K562 (cell line): ENCODE measurements at regions not wholly inside any gene's neighbourhood (a gene's known extent, or its start where the extent isn't known, plus 50 kb on each side); places are given as distances from the start of the nearest gene placed in this dataset.

Source experiments
- ATAC-seq: fragments of 200-7000 bp; cut with Tn5 transposase; 3 replicates; pipeline ENCODE4 v1.9.1; 2020; ENCODE audit warnings: moderate library complexity
- BruUV-seq: library from RNA; stranded (reverse); fragments of 400-500 nt; replicated peaks from 2 replicates; lab custom pipeline; 2021; lab: Mats Ljungman, UMichigan
- CTCF ChIA-PET: fragments of 300-600 bp; formaldehyde crosslinking; extraction: SDS; loops from one replicate; lab custom pipeline; 2021; ENCODE audit warnings: low intra/inter-chr PET ratio; lab: Yijun Ruan, JAX
- POLR2A ChIA-PET: fragments of 300-600, 350-650 bp; sonication (Branson Sonifier 250); formaldehyde crosslinking; extraction: SDS; loops from one replicate; lab custom pipeline; 2021; ENCODE audit warnings: antibody characterized with exemption, inconsistent platforms; lab: Yijun Ruan, JAX
- DNase-seq, 4 experiments: peaks; one replicate each; pipeline versions ENCODE4 v3.0.0 to v3.0.0-alpha.2; 2011 to 2018; ENCODE audit warnings: low spot score in 3 of 4, mixed read lengths in 3 of 4; ENCODE audit errors: extremely low read depth in 1 of 4
- FAIRE-seq: peaks from 2 replicates; lab custom pipeline; 2011; peaks lifted over from hg19 to GRCh38; lab: Jason Lieb, UNC
- H2AFZ ChIP-seq: 2 replicates; pipeline ENCODE4 v1.6.0; 2011; ENCODE audit warnings: low read depth, low read length, control low read depth, inconsistent platforms
- H3K27ac ChIP-seq: fragments of 200-600 bp; 3 replicates; pipeline ENCODE4 v1.8.0; 2011; ENCODE audit warnings: low read depth, mild to moderate bottlenecking, control low read depth, inconsistent platforms, low read length, moderate library complexity, mixed read lengths; ENCODE audit errors: extremely low read depth
- H3K27me3 ChIP-seq, 2 experiments: fragments of 300-600 bp in 1 of 2; 2 replicates in 1 of 2; 3 replicates in 1 of 2; pipeline versions ENCODE4 v1.6.0 to v1.8.0; 2011; ENCODE audit warnings: inconsistent platforms in 2 of 2, low read length in 2 of 2, mild to moderate bottlenecking in 1 of 2, mixed read lengths in 1 of 2, moderate library complexity in 1 of 2; ENCODE audit not compliant: control insufficient read depth in 2 of 2, insufficient read depth in 2 of 2
- H3K36me3 ChIP-seq: fragments of 300-600 bp; 3 replicates; pipeline ENCODE4 v1.8.0; 2011; ENCODE audit warnings: mild to moderate bottlenecking, low read length, inconsistent platforms; ENCODE audit not compliant: control insufficient read depth, insufficient read depth
- H3K4me1 ChIP-seq, 2 experiments: fragments of 200-600 bp in 1 of 2; replicated peaks in 1 of 2; 2 replicates in 1 of 2; 3 replicates in 1 of 2; pipeline versions ENCODE4 v1.5.1 to v1.8.0; 2011; ENCODE audit warnings: inconsistent platforms in 2 of 2, low read length in 2 of 2, mild to moderate bottlenecking in 1 of 2, mixed read lengths in 1 of 2, moderate library complexity in 1 of 2; ENCODE audit not compliant: control insufficient read depth in 2 of 2, insufficient read depth in 2 of 2
- H3K4me2 ChIP-seq: 2 replicates; pipeline ENCODE4 v1.6.1; 2011; ENCODE audit warnings: low read length, control low read depth, inconsistent platforms, mixed read lengths; ENCODE audit not compliant: insufficient read depth
- H3K4me3 ChIP-seq: fragments of 200-600 bp; sonication (generic), shearing (Covaris generic); 2 replicates; pipeline ENCODE4 v1.5.1; 2016; ENCODE audit warnings: control low read depth, inconsistent platforms
- H3K79me2 ChIP-seq: fragments of 200-600 bp; 3 replicates; pipeline ENCODE4 v1.8.0; 2011; ENCODE audit warnings: low read length, inconsistent platforms; ENCODE audit not compliant: control insufficient read depth, insufficient read depth
- H3K9ac ChIP-seq, 2 experiments: 2 replicates each; pipeline versions ENCODE4 v1.6.0 to v1.6.1; 2011; ENCODE audit warnings: low read depth in 2 of 2, low read length in 2 of 2, control low read depth in 1 of 2, inconsistent platforms in 1 of 2, mild to moderate bottlenecking in 1 of 2, mixed read lengths in 1 of 2; ENCODE audit not compliant: insufficient read depth in 1 of 2
- H3K9me1 ChIP-seq: one replicate; pipeline ENCODE4 v1.6.0; 2011; ENCODE audit warnings: inconsistent platforms, mild to moderate bottlenecking, low read length, moderate library complexity; ENCODE audit not compliant: control insufficient read depth, insufficient read depth
- H3K9me3 ChIP-seq: replicated peaks from 2 replicates; pipeline ENCODE4 v1.5.1; 2011; ENCODE audit warnings: low read depth, low read length, inconsistent platforms; ENCODE audit not compliant: control insufficient read depth, insufficient read depth
- H4K20me1 ChIP-seq: replicated peaks from 2 replicates; pipeline ENCODE4 v1.6.1; 2011; ENCODE audit warnings: low read length, inconsistent platforms, mixed read lengths; ENCODE audit not compliant: control insufficient read depth, insufficient read depth
- ATF2 ChIP-seq: sonication (generic); formaldehyde crosslinking; IDR thresholded peaks from 2 replicates; pipeline ENCODE4 v1.8.1; 2022; ENCODE audit warnings: missing genetic modification reagents
- HDAC8 ChIP-seq: fragments of 450-650 bp; IDR thresholded peaks from 2 replicates; pipeline ENCODE4 v1.6.1; 2016; ENCODE audit warnings: mild to moderate bottlenecking, missing genetic modification characterization, moderate library complexity, missing compliant biosample characterization
- TAF15 ChIP-seq: fragments of 200-400 bp; formaldehyde crosslinking; IDR thresholded peaks from 2 replicates; pipeline ENCODE4 v1.6.1; 2017; ENCODE audit warnings: mild to moderate bottlenecking, low read depth, low read length, moderate library complexity
- USF2 ChIP-seq: sonication (generic); formaldehyde crosslinking; IDR thresholded peaks from 2 replicates; pipeline ENCODE4 v1.5.0; 2020; ENCODE audit warnings: missing genetic modification reagents
- VEZF1 ChIP-seq: fragments of 200-800 bp; sonication (Bioruptor generic); IDR thresholded peaks from 2 replicates; pipeline ENCODE4 v1.6.1; 2017; ENCODE audit warnings: missing genetic modification characterization, missing compliant biosample characterization
- YY1 ChIP-seq, 3 experiments: IDR thresholded peaks; 2 replicates each; pipeline ENCODE4 v1.6.1; 2011; ENCODE audit warnings: low read length in 2 of 3, mild to moderate bottlenecking in 2 of 3, moderate library complexity in 2 of 3, borderline replicate concordance in 1 of 3, control low read depth in 1 of 3, low read depth in 1 of 3; ENCODE audit not compliant: insufficient read depth in 3 of 3, insufficient replicate concordance in 2 of 3, control insufficient read depth in 1 of 3, insufficient read length in 1 of 3; ENCODE audit errors: extremely low read depth in 1 of 3
- ZNF143 ChIP-seq: sonication (generic); formaldehyde crosslinking; IDR thresholded peaks from 2 replicates; pipeline ENCODE4 v1.9.0; 2022; ENCODE audit warnings: mild to moderate bottlenecking, missing genetic modification reagents
- ZNF224 ChIP-seq: sonication (generic); formaldehyde crosslinking; IDR thresholded peaks from 2 replicates; pipeline ENCODE4 v1.8.0; 2022; ENCODE audit warnings: mild to moderate bottlenecking, missing genetic modification reagents
- ZNF586 ChIP-seq: fragments of 450-650 bp; formaldehyde crosslinking; conservative IDR thresholded peaks from 2 replicates; pipeline ENCODE4 v1.4.0; 2020; ENCODE audit warnings: mild to moderate bottlenecking, moderate library complexity
- ZNF699 ChIP-seq: fragments of 250-450 bp; sonication (Bioruptor Pico); IDR thresholded peaks from 2 replicates; pipeline ENCODE4 v1.8.0; 2021; ENCODE audit warnings: mild to moderate bottlenecking, moderate library complexity; ENCODE audit not compliant: insufficient replicate concordance
- WGBS: fragments of 100-300 bp; shearing (Covaris generic); methylation state at CpG from one replicate; pipeline ENCODE4 v1.1.6; 2016; ENCODE audit warnings: low coverage, mixed read lengths; ENCODE audit not compliant: insufficient coverage; ENCODE audit errors: missing lambda C conversion rate; 5-methylcytosine and 5-hydroxymethylcytosine counted together
- in situ Hi-C: fragments of 300-500 bp; cut with MboI; formaldehyde crosslinking; loops from 4 replicates; pipeline ENCODE4 v1.15.0; 2018; ENCODE audit warnings: inconsistent platforms, mixed read lengths
- intact Hi-C: fragments of 100-400 bp; cut with micrococcal nuclease; formaldehyde crosslinking; loops from 2 replicates; pipeline ENCODE4 v1.14.2; 2022

GRCh38 chr3:148453781-148454191 lies 243.9 kb upstream of the AGTR1 start (continued):
- TF ChIP-seq ATF2 (no peak), ZNF586 (CRISPR knock-in tag) (no peak), YY1 (IDR thresholded peaks at IDR 0.05; ENCODE audit: borderline replicate concordance in 1 of 3, control insufficient read depth in 1 of 3, extremely low read depth in 1 of 3, insufficient read depth in 3 of 3, insufficient read length in 1 of 3, insufficient replicate concordance in 2 of 3, low read depth in 1 of 3, low read length in 2 of 3) (no peak), TAF15 (no peak), HDAC8 (tag) (no peak)

- in situ Hi-C loops, result no loop called here
- H3K9me3 ChIP-seq, result no peaks in the 10 kb centered on the region
- CTCF ChIA-PET, result no interaction called here
- H3K4me3 ChIP-seq, result no peak overlapping the region
- H3K27ac ChIP-seq, result no peak overlapping the region
- no peaks in the 10 kb centered on the region for H3K4me1 ChIP-seq
- FAIRE-seq (no peak), DNase-seq (no peak), ATAC-seq (no peak)
- no peak overlapping the region for H2AFZ ChIP-seq
- no peaks in the 10 kb centered on the region for H4K20me1 ChIP-seq
- intact Hi-C loops, result no loop called here
- no TSS peak for BruUV-seq
- POLR2A ChIA-PET, result no interaction called here
- no peak for TF ChIP-seq ZNF224
- no peak for TF ChIP-seq VEZF1 (CRISPR knock-in tag)
- no peak for TF ChIP-seq ZNF699 (CRISPR knock-in tag)
- no peak for TF ChIP-seq ZNF143 (CRISPR knock-in tag)
- TF ChIP-seq USF2 (CRISPR knock-in tag), result no peak
- no peaks in the 10 kb centered on the region for H3K79me2 ChIP-seq
- WGBS, result 0% methylated on average over 4 of the region's 4 CpGs
- H3K4me2 ChIP-seq, result no peak overlapping the region
- H3K9me1 ChIP-seq, result no peaks in the 10 kb centered on the region
- H3K27me3 ChIP-seq, result no peaks in the 10 kb centered on the region
- no peaks in the 10 kb centered on the region for H3K36me3 ChIP-seq
- no peak overlapping the region for H3K9ac ChIP-seq
These were observed 242.6 kb upstream of the AGTR1 start for GRCh38 chr3:148455098-148455497.
